CD4-positive, alpha-beta T cell treated with Interleukin-15 for 4 hours (primary cell): ENCODE measurements at regions not wholly inside any gene's neighbourhood (a gene's known extent, or its start where the extent isn't known, plus 50 kb on each side); places are given as distances from the start of the nearest gene placed in this dataset.
"Not testable (repeated sequence)": the region's sequence is repeated elsewhere in the genome, so short reads cannot be mapped to it uniquely, and the experiment has no call there.

Experiments used
- DNase-seq: peaks from one replicate; pipeline ENCODE4 v3.0.0-alpha.2; 2020; ENCODE audit warnings: low spot score

DNA sequence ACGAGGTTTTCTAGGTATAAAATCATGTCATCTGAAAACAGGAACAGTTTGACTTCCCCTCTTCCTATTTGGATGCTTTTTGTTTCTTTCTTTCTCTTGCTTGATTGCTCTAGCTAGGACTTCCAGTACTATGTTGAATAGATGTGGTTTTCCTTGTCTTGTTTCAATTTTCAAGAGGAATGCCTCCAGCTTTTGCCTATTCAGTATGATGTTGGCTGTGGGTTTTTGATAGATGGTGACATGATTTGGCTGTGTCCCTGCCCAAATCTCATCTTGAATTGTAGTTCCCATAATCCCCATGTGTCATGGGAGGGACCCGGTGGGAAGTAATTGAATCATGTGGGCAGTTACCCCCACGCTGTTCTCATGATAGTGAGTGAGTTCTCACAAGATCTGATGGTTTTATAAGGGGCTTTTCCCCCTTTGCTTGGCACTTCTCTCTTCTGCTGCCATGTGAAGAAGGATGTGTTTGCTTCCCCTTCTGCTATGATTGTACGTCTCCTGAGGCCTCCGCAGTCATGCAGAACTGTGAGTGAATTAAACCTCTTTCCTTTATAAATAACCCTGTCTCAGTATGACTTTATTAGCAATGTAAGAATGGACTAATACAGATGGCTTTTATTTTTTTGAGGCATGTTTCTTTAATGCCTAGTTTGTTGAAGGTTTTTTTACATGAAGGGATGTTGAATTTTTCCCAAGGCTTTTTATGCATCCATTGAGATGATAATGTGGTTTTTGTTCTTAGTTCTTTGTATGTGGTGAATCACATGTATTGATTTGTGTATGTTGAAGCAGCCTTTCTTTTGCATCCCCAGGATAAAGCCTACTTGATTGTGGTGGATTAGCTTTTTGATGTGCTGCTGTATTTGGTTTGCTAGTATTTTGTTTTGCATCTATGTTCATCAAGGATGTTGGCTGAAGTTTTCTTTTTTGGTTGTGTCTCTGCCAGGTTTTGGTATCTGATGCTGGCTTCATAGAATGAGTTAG lies 239.1 kb downstream of the THBS2 start:
- DNase-seq = no peak

DNA sequence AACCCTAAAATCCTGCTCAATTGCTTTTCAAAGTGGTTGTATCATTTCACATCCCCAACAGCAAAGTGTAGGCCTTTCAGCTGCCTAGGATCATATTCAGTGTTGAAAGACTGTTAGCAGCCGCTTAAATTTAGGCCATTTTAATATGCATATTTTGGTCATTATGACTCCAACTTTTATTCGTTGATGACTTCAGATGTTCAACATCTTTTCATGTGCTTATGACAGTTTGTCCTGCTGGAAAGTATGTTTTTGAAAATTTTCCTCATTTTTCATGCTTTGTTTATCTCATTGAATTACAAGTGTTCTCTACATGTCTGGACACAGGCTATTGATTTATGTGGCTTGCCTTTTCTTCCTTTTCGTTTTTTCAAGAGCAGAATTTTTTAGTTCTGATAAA lies 244.0 kb downstream of the THBS2 start:
- no peak for DNase-seq

DNA sequence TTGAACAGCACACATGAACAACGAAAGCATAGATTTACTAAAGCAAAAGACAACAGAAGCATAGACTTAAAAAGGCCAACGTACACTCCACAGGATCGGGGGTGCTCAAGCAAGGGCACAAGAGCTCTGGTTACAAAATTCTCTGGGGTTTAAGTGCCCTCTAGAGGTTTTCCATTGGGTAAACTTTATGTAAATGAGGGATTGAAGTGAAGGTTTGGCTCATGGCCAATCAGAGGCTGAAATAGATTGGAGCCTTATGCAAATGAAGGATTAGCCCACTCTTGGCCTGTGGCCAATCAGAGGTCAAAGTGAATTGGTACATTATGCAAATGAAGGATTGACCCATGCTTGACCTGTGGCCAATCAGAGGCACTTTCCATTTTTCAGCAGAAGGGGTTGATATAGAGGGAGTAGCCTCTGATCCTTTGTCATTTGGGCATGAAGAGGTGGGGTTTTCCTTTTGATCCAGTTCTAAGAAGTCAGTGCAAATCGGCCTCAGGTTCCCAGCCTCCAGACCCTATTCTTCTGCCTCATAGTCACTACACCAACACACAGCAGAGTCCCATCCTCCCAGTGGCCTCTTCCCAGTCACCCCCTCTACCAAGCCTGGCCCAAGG lies 244.9 kb downstream of the THBS2 start:
- no peak for DNase-seq

DNA sequence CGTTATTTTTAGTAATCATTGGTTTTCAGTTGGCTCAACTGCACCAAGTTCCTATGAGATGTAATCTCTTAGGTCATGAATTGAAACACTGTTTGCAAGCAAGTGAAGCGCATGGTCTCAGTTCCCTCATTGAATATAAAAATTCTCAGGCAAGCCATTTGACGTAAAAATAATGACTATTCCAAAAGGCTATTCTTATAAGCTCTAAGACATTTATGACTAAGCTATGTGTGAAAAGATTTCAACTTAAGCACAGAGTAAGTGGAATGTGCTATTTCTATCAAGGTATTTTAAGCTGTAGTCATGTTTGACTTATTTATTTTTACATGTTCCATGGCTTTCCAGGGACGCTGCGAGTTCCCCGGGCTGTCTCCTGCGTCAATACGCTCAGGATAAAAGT lies 248.5 kb downstream of the THBS2 start:
- no peak for DNase-seq

DNA sequence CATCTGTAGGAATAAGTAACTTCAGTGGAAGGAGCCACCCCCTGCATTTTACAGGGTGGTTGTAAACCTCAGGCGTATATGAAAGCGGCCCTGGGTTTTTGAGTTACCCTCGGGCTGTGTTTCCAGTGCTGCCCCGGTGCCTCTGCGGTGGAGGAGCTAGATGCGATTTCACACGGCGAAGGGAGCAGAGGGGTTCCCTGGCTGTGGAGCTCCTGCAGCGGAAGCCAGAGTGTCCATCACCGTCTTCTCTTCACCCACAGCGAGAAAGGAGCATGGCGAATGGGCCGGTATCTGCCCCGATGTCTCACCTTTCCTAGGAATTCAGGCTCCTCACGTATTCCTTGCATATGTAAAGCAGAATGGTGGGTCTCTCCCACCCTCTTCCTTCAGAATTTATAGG lies 253.6 kb downstream of the THBS2 start:
- no peak for DNase-seq

DNA sequence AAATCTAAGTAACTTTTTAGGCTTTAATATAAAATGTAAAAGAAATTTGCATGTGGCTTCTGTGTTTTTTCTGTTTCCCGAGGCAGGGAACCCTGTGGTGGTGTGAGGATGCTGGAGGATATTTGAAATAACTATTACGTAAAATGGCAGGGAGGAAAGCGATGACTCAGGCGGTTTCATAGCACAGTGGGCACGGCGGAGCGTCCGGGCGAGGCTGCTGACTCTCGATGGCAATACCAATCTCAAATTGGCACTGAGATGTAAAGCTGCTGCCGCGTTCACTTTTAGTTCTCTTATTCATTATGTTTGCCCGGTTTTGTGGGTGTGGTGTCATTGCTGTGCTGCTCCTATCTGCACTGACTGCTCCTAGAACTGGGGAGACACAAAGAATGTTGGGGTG lies 254.3 kb downstream of the THBS2 start:
- DNase-seq = no peak

DNA sequence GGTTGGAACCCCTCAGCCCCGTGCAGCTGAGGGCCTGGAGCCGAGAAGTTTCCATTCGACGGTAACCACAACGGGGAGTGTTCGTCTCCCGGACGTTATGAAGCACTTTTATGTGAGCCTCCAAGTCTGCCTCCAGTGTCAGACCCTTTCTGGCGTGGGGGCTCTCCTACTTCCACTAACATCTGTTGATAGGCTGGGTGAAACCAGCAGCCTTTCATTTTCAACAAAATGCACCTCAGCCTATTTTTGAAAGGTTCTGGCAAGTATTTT lies 257.4 kb downstream of the THBS2 start:
- DNase-seq = no peak

DNA sequence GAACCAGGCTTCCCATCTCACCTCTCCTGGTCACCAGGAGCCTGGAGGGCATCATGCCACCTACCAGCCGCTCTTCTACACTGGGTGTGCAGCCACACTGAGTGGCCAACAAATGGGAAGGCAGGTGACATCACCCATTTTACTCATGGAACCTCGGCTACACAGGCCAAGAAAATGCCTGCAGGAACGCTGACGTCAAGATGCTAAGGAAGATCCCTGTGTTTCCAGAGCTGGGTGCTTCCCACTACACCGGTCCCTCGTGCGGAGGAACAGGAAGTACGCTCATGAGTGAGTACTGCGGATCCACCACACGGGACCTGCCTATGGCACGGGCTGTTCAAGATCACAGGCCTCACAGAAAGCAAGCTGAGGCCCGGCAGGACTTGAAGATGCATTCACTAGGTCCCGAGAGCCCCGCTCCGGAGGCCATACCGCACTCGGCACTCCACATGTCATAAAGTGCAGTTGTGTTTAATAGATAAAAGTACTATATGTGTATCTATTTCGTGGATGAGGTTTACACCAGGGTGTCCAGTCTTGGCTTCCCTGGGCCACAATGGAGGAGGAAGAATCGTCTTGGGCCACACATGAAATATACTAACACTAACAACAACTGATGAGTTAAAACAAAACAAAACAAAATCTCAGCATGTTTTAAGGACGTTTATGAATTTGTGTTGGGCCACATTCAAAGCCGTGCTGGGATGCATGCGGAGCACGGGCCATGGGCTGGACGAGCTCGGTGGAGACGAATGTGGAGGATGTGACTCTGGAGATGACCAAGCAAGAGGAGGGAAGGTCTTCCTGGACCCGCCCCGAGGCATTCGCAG lies 257.9 kb downstream of the THBS2 start:
- DNase-seq = no peak

DNA sequence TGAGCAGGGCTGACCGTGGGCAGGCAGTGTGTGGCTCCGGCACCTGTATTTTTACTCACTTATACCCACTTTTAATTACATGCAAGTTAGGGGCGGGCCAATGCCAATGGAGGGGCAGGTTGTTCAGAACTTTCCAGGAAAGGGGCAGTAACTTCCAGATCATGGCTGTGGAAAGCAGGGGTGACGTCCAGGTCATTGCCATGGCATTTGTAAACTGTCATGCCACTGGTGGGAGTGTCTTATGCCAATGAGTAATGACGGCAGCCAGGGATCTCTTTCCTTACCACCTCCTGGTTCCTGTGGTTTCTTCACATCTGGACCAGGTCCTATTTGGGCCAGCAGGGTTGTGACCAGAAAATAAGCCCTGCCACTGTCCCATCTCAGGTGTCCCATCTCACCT lies 258.7 kb downstream of the THBS2 start:
- DNase-seq = no peak

DNA sequence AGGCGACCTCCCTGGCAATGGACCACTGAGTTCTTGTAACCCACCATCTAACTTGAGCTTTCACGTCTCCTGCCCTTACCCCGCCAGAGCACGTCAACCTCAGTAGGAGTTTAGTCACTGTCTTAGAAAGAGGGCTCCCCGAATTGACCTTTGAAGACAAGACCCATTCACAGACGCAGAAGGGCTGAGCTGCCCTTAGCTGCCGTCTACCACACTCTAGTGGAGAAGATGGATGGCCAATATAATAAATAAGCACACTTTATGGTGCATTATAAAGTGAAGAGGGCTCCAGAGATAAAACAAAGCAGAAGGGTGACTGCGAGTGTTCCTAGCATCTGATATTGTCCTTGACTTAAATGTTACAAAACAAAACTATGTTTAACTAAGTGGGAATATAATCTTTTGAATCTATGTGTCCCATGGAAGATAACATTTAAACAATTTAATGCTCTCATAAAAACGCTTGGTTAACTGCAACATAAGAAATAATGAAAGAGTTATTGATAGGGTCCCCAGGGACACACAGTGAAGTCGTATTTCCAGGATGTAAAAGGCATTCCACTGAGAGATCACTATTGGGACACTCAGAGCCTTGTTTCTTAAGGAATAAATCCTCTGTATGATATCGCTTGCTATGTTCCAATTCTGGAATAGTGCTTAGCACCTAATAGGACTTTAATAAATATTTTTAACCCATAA lies 261.1 kb downstream of the THBS2 start:
- no peak for DNase-seq

DNA sequence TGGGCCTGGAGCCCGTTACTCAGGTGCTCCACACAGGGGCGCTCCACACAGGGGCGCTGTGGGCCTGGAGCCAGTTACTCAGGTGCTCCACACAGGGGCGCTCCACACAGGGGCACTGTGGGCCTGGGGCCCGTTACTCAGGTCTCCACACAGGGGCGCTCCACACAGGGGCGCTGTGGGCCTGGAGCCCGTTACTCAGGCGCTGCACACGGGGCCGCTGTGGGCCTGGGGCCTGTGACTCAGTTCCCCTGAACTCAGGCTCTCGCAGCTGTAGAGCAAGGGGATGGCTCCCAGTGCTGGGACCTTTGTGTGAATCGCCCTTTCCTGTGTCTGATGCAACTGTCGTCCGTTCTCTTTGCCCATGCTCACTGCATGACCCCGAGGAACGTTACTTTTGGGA lies 262.0 kb downstream of the THBS2 start:
- not testable (repeated sequence) for DNase-seq

DNA sequence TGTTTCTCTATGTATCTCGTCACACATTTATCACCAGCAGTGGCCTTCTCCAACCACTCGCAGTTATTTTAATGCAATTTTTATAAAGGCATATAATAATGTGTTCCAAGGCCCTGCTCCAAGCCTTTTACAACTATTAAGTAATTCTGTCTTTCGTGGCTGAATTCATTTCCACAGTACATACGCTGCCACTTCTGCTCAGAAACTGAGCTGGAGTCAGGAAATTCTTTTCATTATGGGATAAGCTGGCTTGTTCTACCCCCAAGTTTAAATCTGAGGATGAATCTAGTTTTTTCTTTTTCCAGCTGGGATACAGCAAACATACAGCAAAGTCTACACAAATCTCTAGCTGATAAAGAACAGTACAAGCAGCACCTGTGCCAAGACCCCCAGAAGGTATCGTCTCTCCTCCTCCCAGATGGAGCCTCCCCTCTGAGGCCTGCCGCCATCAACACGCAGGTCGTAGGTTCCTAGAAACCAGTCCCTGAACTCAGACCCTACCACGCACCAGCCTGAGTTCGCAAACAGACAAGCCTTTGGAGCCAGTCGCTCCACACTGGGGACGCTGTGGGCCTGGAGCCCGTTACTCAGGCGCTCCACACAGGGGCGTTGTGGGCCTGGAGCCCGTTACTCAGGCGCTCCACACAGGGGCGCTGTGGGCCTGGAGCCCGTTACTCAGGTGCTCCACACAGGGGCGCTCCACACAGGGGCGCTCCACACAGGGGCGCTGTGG lies 263.5 kb downstream of the THBS2 start:
- DNase-seq = no peak

DNA sequence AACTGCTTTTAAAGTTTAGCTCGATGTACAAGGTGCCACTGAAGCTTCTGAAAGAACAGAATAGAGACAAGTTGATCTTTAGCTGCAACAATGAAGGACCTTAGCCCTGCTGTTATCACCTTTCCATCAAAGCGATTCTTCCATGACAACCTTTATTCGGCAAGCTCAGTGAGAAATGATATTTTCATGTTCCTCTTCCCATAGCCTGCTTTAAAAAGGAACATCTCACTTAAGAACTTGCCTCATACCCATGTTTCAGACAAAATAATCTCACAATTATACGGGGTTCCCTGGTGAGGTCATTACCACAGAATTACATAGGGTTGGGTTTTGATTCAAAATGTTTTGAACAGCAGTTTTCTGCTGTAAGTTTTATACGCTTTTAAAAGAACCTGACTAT lies 264.2 kb downstream of the THBS2 start:
- DNase-seq = no peak

DNA sequence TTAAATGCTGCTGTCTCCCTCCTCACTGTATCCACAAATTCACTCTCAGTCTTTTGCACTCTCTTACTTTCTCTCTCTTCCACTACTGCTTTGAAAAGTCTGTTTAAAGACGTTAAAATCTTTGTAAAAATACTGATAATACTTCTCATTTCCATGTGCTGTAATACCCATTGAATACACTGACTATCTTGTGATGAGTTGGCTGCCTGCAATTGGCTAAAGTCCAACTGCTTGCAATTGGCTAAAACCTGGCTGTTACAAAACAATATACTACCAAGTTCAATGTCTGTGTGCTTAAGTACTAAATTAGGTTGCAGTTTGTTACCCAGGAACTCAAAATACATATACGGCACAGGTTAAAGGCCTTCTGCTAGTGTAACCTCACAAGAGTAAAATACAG lies 264.8 kb downstream of the THBS2 start:
- DNase-seq = no peak

DNA sequence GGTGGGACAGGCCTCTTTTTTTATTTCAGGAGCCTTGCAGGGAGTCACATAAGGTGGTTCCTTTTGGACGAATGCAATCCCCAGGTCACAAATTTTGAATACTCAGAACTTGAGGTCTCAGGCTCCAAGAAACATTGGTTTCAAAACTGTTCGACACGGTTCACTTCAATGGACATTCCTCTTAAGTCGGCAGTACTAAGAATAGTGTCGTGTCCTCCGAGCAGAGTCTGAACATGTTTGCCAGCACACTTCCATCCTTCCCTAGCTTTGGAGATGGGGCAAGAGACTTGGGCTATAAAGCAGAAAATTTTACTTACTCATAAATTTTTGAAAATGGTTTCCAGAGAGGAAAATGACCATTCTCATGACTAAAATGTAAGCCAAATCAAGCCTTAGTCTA lies 265.4 kb downstream of the THBS2 start:
- DNase-seq = no peak

DNA sequence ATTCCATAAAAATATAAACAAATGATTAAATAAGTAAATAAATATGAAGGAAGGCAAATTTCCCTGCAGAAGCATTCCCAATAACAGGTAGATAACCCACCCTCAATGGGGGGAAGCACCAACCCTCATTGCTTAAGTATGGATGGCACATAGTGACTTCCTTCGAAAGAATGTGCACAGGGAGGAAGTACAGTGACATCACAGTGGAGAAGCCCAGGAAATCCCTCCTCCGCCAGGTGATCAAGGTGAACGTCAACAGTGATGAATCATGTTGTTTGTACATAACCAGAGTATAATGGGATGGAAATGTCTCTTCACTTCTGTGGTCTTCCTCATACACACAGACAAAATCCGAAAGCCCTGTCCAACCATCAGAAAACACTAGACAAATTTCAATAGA lies 267.9 kb downstream of the THBS2 start:
- DNase-seq = no peak

DNA sequence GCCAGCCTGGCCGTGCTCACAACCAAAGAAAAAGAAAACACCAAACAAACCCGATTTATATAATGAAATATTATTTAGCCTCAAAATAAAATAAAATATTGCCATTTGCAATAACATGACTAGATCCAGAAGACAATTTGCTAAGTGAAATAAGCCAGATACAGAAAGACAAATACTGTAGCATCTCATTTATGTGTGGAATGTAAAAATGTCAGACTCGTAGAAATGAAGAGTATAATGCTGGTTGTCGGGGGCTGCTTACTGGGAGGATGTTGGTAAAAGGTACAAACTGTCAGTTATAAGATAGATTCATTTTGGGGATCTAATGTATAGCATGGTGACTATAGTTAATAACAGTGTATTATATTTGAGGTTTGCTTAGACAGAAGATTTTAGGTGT lies 269.7 kb downstream of the THBS2 start:
- no peak for DNase-seq

DNA sequence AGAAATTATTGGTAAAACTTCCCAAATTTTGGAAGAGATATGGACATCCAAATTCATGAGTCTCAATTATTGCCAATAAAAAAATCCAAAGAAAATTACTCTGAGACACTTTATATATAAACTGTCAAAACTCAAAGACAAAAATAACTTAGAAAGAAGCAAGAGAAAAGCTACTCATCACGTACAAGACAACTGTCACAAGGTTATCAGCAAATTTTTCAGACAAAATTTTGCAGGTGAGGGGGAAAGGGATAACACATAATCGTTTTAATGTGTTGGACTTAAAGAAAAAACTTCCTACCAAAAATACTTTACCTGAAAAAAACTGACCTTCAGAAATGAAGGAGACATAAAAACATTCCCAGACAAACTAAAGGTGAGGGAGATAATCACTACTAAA lies 272.5 kb downstream of the THBS2 start:
- DNase-seq = no peak

DNA sequence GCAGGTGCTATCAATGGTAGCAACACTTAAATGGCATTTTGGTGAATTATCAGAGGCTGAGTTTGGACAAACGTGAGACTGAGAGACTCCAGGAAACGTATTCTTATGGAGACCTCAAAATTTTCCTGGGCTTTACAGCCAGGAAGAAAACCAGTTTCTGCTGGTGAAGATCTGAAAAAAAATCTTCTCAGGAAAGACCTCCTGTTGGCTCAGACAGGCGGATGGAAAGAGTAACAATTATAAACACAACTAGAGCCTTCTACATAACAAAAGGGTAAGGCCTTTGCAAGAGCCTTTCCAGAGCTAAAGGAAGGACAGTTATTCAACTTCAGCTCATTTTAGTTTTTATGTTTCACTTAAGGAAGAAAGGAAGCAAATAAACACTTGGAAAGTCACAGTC lies 274.4 kb downstream of the THBS2 start:
- no peak for DNase-seq

DNA sequence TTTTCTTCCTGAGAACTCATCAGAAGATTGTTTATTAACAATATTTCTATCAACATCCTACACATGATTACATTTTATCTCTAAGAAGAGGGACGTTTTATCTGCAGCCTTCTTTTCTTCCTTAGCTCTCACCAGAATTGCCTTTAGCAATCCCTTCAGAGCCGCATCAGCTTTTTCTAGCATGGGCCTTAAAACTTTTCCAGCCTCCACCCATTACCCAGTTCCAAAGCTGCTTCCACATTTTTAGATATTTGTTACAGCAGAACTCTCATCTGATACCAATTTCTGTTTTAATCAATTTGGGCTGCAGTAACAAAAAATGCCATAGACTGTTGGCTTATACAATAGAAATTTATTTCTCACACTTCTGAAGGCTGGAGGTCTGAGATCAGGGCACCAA lies 281.5 kb downstream of the THBS2 start:
- no peak for DNase-seq

DNA sequence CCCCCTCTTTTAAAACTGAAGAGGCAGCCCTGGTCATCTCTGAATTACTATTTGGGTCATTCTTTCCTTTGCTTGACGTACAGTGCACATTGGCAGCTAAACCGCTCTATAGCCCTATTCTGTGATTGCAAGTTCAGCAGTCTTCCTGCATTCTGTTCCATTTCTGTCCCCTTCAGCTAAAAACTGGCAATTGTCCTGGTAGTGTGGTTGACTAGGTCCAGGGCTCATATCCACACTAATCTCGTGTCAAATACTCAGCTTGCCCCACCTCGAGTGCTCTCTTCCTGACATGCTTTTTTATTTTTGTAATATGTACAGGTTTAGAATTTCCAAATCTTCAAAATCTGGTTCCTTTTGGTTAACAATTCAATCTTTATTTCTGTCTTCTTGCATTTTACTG lies 282.1 kb downstream of the THBS2 start:
- DNase-seq = no peak

DNA sequence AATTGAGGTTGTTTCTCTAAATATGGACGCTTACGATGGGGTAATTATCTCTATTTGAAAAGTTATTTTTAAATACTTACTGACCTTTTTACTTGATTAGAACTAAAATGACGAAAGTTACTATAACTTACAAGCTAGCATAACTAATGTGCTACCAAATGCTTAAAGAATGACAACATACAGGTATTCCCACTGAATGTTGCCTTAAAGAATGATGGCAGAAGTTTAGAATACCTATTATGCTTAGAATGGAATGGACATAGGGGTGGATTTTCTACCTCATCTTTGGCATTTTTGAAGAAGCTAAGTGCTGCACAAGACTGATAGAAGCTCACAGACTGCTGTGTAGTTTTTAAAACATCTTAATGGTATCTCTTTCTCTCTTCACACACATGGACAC lies 284.8 kb downstream of the THBS2 start:
- no peak for DNase-seq
